Astrocyte (in vitro differentiated cells and primary cell): ENCODE measurements at regions not wholly inside any gene's neighbourhood (a gene's known extent, or its start where the extent isn't known, plus 50 kb on each side); places are given as distances from the start of the nearest gene placed in this dataset.

Experiments used
- DNase-seq: peaks from one replicate; pipeline ENCODE4 v3.0.0-alpha.2; 2010; ENCODE audit warnings: low read depth
- FAIRE-seq: peaks from 2 replicates; lab custom pipeline; 2011; peaks lifted over from hg19 to GRCh38; lab: Jason Lieb, UNC
- H2AFZ ChIP-seq: 2 replicates; pipeline ENCODE4 v1.6.0; 2012; ENCODE audit warnings: low read depth, low read length, inconsistent platforms
- H3K27ac ChIP-seq: 2 replicates; pipeline ENCODE4 v1.5.1; 2011; ENCODE audit warnings: low read depth, low read length, inconsistent platforms
- H3K27me3 ChIP-seq: 2 replicates; pipeline ENCODE4 v1.6.0; 2011; ENCODE audit warnings: low read length, inconsistent platforms; ENCODE audit not compliant: insufficient read depth
- H3K36me3 ChIP-seq: 2 replicates; pipeline ENCODE4 v1.5.1; 2011; ENCODE audit warnings: low read length, inconsistent platforms; ENCODE audit not compliant: insufficient read depth
- H3K4me1 ChIP-seq: 2 replicates; pipeline ENCODE4 v1.5.1; 2011; ENCODE audit warnings: low read length, inconsistent platforms; ENCODE audit not compliant: insufficient read depth
- H3K4me2 ChIP-seq: 2 replicates; pipeline ENCODE4 v1.6.0; 2012; ENCODE audit warnings: low read length, inconsistent platforms
- H3K4me3 ChIP-seq: 2 replicates; pipeline ENCODE4 v1.5.1; 2011; ENCODE audit warnings: low read depth, mild to moderate bottlenecking, low read length, inconsistent platforms; ENCODE audit not compliant: insufficient read depth
- H3K79me2 ChIP-seq: 2 replicates; pipeline ENCODE4 v1.6.0; 2012; ENCODE audit warnings: mild to moderate bottlenecking, low read length, inconsistent platforms; ENCODE audit not compliant: insufficient read depth
- H3K9ac ChIP-seq: 2 replicates; pipeline ENCODE4 v1.6.0; 2012; ENCODE audit warnings: mild to moderate bottlenecking, low read length, inconsistent platforms
- H3K9me3 ChIP-seq: 2 replicates; pipeline ENCODE4 v1.5.1; 2012; ENCODE audit warnings: low read depth, mild to moderate bottlenecking, low read length, inconsistent platforms; ENCODE audit not compliant: insufficient read depth
- H4K20me1 ChIP-seq: 2 replicates; pipeline ENCODE4 v1.6.0; 2012; ENCODE audit warnings: low read length, inconsistent platforms; ENCODE audit not compliant: insufficient read depth
- H3K27ac Mint-ChIP-seq: one replicate; pipeline ENCODE4 v1.8.0; 2021; ENCODE audit warnings: mild to moderate bottlenecking, mixed read lengths; ENCODE audit not compliant: unreplicated experiment
- H3K27me3 Mint-ChIP-seq: one replicate; pipeline ENCODE4 v1.8.0; 2021; ENCODE audit warnings: low read depth, mixed read lengths; ENCODE audit not compliant: unreplicated experiment
- H3K36me3 Mint-ChIP-seq: one replicate; pipeline ENCODE4 v1.8.0; 2021; ENCODE audit warnings: low read depth, mixed read lengths; ENCODE audit not compliant: unreplicated experiment
- H3K4me1 Mint-ChIP-seq: one replicate; pipeline ENCODE4 v1.8.0; 2021; ENCODE audit warnings: low read depth, mixed read lengths; ENCODE audit not compliant: unreplicated experiment
- H3K4me3 Mint-ChIP-seq: one replicate; pipeline ENCODE4 v1.8.0; 2021; ENCODE audit warnings: mild to moderate bottlenecking, moderate library complexity, mixed read lengths; ENCODE audit not compliant: unreplicated experiment
- H3K9me3 Mint-ChIP-seq: one replicate; pipeline ENCODE4 v1.8.0; 2021; ENCODE audit warnings: mild to moderate bottlenecking, mixed read lengths; ENCODE audit not compliant: unreplicated experiment
- CTCF ChIP-seq: IDR thresholded peaks from 2 replicates; pipeline ENCODE4 v1.5.1; 2011; ENCODE audit warnings: low read depth, mild to moderate bottlenecking, inconsistent platforms, low read length, moderate library complexity; ENCODE audit not compliant: insufficient read depth
- EZH2 ChIP-seq: IDR thresholded peaks from 2 replicates; pipeline ENCODE4 v1.6.1; 2012; ENCODE audit warnings: mild to moderate bottlenecking, low read length, inconsistent platforms; ENCODE audit not compliant: insufficient read depth

GRCh38 chr9:30758726-30759446 lies 1625.6 kb upstream of the ACO1 start:
- Mint-ChIP-seq H3K4me1 (no peaks in the 10 kb centered on the region), H3K9me3 (peaks cover 5% of the 10 kb centered on the region), H3K36me3 (peaks cover 2% of the 10 kb centered on the region), H3K4me3 (no peak overlapping the region), H3K27ac (no peak overlapping the region), H3K27me3 (no peaks in the 10 kb centered on the region)
- Histone ChIP-seq H3K4me2 (no peak overlapping the region), H3K9ac (no peak overlapping the region), H3K36me3 (no peaks in the 10 kb centered on the region), H3K4me1 (no peaks in the 10 kb centered on the region), H3K4me3 (no peak overlapping the region), H2AFZ (no peak overlapping the region), H4K20me1 (no peaks in the 10 kb centered on the region), H3K27me3 (no peaks in the 10 kb centered on the region), H3K79me2 (no peaks in the 10 kb centered on the region), H3K9me3 (peaks cover 9% of the 10 kb centered on the region), H3K27ac (no peak overlapping the region)
- no peak for TF ChIP-seq EZH2
- no peak for TF ChIP-seq CTCF
- no peak for DNase-seq
- FAIRE-seq = no peak

DNA sequence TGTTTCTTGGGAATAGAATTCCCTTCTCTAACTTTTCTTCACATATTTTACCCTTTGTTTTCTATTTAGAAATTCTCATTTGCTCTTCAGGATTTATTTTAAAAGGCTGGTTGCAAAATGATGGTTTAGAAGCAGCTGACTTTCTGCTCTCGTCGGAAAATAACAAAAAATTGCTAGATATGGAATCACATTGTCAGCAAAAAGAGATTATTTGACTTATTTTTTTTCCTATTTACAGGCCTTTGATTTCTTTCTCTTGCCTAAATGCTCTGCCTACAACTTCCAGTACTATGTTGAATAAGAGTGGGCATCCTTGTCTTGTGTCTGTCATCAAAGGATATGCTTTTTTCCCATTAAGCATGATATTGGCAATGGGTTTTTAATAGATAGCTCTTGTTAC lies 1619.1 kb upstream of the ACO1 start:
- Histone ChIP-seq H3K4me2 (no peak overlapping the region), H3K27ac (no peak overlapping the region), H3K4me3 (no peak overlapping the region), H2AFZ (no peak overlapping the region), H3K36me3 (no peaks in the 10 kb centered on the region), H4K20me1 (no peaks in the 10 kb centered on the region), H3K9me3 (no peaks in the 10 kb centered on the region), H3K79me2 (no peaks in the 10 kb centered on the region), H3K4me1 (no peaks in the 10 kb centered on the region), H3K9ac (no peak overlapping the region), H3K27me3 (no peaks in the 10 kb centered on the region)
- Mint-ChIP-seq H3K4me1 (no peaks in the 10 kb centered on the region), H3K4me3 (no peak overlapping the region), H3K27me3 (no peaks in the 10 kb centered on the region), H3K27ac (no peak overlapping the region), H3K9me3 (no peaks in the 10 kb centered on the region), H3K36me3 (no peaks in the 10 kb centered on the region)
- no peak for TF ChIP-seq EZH2
- TF ChIP-seq CTCF = no peak
- DNase-seq = no peak
- no peak for FAIRE-seq

DNA sequence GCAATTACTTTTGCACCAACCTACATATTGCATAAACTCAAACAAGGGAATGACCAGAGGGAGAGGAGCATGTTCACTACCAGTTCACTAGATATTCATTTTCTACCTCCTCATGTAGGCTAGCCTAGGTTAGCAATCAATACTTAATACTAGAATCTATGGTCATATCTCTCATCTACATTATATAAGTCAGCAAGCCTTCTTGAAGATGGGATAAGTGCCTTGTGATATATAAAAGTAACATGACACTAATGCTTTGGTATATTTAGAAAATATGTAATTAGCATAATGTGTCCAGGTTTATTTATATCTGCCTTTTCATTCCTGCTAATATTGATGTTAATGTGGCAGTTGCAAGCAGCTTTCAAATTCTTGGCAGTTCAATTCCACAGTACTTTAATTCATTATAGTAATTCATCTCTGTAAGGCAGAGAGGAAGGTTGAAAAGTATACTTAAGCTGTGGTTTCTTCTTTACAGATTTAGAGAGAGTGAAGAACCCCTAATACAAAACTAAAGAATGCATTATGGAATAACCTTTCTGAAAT lies 1613.2 kb upstream of the ACO1 start:
- FAIRE-seq (no peak), DNase-seq (no peak)
- Mint-ChIP-seq H3K9me3 (no peaks in the 10 kb centered on the region), H3K4me3 (no peak overlapping the region), H3K27me3 (no peaks in the 10 kb centered on the region), H3K4me1 (no peaks in the 10 kb centered on the region), H3K36me3 (no peaks in the 10 kb centered on the region), H3K27ac (no peak overlapping the region)
- H3K4me1 ChIP-seq = no peaks in the 10 kb centered on the region
- H3K27ac ChIP-seq = no peak overlapping the region
- TF ChIP-seq EZH2 (no peak), CTCF (no peak)
- no peak overlapping the region for H2AFZ ChIP-seq
- no peaks in the 10 kb centered on the region for H3K27me3 ChIP-seq
- H3K79me2 ChIP-seq = no peaks in the 10 kb centered on the region
- H3K9ac ChIP-seq = no peak overlapping the region
- H3K4me3 ChIP-seq = no peak overlapping the region
- no peaks in the 10 kb centered on the region for H4K20me1 ChIP-seq
- no peaks in the 10 kb centered on the region for H3K9me3 ChIP-seq
- H3K36me3 ChIP-seq = no peaks in the 10 kb centered on the region
- no peak overlapping the region for H3K4me2 ChIP-seq
